Central memory CD4-positive, alpha-beta T cell (primary cell): ENCODE measurements at regions not wholly inside any gene's neighbourhood (a gene's known extent, or its start where the extent isn't known, plus 50 kb on each side); places are given as distances from the start of the nearest gene placed in this dataset.
"Not testable (repeated sequence)": the region's sequence is repeated elsewhere in the genome, so short reads cannot be mapped to it uniquely, and the experiment has no call there.

Experiments used
- DNase-seq: peaks from one replicate; pipeline ENCODE4 v3.0.0; 2022

DNA sequence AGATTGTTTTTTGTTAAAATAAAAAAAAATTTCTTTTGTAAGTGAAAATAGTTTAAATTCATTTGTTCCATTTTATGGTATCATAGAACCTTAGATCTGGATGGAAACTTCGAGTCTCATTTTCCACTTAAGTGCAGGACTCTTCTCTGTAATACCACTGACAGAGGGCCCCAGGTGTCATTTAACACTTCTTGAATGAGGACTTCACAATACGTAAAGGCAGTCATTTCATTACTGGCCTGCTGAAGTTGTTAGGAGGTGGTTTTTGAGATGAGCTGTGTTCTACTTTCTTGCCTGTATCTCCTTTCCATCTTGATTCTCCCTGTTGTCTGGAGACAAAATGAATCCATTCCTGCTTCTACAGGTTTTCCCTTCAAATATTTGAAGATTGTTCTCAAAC is 455.3 kb downstream of the DMRT2 start:
- no peak for DNase-seq

DNA sequence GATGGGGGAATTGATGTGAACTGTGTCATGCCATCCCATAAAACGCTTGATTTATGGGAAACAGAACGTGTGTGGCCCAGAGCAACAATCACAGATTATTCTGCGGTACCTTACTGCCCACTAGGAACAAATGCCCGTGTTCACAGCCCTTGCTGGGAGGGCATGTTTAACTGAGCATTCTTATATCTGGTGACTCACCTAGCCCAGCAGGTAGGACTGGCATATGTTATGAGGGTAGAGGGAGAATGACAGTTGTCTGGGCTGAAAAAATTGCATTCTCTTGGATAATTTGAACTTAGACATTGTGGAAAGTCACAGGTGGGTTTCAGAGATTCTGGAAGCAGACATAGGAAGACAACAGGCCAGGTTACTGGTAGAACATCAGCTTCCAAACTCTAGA is 460.6 kb downstream of the DMRT2 start:
- DNase-seq, result no peak

DNA sequence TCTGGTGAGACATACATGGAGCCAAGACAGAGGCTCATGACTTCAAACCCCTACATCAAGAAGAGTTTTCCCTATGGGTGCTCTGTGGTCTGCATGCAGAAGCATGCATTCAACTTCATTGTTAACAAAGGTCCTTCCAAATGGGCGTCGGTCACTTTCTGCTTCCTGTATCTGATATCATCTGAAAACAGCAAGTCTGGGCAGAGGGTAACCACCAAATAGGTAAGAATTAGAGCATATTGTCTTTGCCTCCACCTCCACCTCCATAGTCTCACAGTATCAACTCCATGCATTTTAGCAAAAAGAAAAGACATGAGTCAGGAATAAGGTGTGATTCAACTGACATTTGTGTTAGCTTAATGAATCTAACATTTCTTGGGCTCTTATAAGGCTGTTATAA is 462.9 kb downstream of the DMRT2 start:
- DNase-seq, result no peak

DNA sequence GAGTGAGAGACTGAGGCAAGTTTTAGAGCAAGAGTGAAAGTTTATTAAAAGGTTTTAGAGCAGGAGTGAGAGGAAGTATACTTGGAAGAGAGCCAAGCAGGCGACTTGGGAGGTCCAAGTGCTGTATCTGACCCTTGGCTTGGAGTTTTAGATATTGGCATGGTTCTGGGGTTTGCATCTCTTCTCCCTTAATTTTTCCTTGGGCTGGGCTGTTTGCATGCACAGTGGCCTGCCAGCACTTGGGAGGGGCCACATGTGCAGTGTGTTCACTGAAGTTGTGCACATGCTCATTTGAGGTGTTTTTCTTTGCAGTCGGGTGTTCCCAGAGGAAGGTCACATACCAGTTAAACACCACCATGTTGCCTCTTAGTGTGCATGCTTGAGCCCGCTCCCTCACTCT is 464.1 kb downstream of the DMRT2 start:
- DNase-seq, result no peak

DNA sequence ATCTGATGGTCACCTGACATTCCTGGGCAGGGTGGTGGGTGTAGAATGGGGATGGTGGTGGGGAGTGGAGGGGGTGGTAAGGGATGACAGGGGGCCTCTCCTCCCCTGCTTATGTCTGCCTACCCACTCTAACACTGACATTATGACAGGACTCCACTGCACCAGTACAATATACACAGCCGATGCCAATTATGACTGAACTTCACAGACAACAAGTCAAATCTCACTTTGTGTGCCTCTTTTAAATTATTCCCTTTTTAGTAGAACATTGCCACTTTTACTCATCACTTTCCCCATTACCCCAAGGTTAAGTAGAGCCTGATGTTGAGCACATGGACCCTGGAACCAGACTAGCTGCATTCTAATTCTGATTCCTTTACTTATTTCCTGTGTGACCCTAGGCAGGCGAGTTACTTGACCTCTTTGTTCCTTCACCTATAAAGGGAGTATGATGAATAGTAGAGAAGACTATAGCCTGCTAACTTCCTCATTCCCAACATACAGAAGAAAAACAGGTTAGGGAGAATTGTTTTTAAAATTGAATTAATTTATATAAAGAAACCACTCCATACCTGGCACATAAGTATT is 464.7 kb downstream of the DMRT2 start:
- no peak for DNase-seq

DNA sequence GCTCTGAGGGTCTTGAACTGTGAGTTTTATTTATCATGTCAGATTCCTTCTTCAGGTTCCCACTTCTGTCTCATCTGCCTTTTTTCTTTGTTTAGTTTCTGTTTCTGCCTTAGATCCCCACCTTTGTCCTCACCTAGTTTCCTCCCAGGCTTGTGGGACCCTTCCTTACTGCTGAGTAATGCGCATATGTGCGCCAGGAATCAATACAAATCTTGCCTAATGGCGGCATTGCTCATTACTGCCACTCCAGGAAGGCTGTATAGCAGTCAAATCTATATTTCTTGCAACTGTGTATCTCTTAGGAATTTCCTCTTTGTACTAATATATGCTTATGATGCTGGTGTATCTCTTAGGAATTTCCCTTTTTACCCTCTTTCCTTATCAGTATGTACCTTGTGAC is 465.4 kb downstream of the DMRT2 start:
- no peak for DNase-seq

DNA sequence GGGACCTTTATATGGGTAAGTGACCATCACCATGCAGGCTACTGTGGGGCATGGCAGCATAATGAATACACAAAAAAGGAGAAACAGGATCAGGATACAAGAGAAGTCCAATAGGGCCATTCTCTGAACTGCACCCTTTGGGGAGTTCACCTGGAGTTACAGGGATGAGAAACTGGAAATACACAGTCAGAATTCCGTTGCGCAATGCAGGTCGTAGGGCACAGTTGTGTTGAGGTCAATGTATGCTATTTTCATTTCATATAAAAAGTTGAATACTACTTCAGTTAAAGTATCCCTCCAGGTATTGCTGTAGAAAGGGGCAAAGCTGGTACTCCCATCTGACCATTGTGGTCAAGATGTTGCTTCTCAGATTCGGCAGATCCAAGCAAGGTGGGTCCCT is 471.4 kb downstream of the DMRT2 start:
- no peak for DNase-seq

DNA sequence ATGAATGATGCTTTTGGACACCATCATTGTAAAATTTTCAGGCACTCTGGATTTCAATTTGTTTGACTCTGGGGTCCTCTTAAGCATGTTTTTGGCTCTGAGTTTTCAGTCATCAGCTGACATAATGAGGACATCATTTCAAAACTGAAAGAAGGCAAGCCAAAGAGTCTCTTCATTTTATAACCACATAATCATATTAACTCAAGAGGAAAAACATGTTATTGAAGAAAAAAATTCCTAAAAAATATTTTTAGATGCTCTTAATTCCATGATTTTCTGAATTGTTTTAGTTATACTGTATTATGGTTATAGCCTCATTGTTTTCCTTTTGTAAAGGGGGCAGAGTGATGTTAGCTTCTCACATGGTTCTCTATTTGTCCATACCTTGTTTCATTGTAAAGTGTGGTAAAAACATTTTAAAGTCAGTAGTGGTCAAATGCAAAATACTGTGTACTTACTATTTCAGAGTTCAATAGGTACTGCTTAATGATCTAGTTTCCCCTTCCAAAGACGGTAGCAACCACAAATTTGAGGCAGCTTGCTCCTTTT is 472.1 kb downstream of the DMRT2 start:
- no peak for DNase-seq

DNA sequence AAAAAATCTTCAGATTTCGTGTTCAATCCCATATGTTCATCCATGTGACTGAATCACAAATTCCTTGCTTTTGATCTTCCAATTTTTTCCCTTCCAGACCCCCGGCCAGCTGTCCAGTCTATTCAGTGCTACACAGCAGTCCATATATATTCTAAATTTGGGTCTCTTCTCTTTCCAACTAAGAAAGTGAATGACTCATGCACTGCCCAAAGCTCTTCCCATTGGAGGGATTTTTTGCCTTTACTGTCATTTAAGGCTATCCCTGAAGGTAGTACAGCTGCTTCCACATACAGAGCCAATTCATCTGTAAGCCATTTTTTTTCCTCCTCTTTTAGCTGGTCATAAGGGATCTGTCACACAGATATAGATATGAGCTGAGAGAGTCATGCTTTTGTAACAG is 478.3 kb downstream of the DMRT2 start:
- no peak for DNase-seq

DNA sequence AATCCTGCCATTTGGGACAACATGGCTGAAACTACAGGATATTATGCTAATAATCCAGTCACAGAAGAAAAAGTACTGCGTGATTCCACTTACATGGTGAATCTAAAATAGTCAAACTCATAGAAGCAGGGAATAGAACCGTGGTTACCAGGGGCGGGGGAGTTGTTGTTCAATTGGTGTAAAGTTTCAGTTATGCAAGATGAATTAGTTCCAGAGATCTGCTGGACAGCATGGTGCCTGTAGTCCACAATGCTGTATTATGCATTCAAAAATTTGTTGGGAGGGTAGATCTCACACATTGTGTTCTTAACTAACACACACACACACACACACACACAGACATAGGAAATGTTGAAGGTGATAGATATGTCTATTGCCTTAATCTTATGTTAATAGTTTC is 480.5 kb downstream of the DMRT2 start:
- no peak for DNase-seq

DNA sequence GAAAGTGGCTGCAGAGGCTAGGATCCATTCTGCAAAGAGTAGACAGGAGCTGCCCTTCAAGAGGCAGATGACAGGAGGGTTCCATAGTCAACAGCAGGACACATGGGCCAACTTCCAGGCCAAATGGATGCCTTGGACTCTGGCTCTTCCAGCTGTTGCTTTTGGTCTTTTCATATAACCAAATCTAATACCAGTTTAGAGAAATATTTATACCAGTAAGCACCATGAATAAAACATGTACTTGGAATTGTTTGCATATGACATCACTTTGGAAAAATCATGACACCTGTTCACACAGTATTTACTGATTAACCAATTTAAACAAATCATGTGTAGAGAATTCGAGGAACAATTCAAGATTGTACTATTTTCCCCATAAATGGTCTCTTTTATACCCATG is 481.3 kb downstream of the DMRT2 start:
- DNase-seq, result no peak

DNA sequence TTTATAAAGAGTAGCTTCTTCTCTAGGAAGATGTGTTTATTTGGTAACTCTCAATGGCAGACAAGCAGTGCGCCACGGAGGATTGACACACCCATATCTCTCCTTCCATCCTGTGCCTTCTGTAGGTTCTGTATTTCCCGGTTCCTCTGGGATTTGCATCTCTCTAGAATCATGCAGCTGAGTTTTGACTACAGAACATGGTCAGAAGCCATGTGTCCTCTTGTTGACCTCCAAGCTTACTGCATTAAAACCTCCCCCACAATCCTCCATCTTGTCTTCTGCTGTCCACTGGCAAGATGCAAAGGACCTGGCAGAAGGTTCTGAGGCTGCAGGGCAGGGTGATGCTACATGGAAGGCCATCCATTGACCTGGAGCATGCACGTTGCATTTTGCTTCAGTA is 482.0 kb downstream of the DMRT2 start:
- no peak for DNase-seq

DNA sequence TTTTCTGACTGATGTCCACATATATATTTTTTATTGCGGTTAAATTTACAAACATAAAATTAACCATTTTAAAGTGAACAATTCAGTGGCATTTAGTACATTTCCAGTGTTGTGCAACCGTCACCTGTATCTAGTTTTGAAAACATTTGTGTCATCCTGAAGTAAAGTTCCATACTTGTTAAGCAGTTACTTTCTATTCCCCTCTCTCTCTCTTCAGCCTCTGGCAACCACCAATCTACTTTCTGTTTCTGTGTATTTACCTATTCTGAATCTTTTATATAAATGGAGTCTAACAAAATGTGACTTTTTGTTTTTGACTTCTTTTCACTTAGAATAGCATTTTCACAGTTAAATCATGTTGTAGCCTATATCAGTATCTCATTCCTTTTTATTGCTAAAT is 480.1 kb upstream of the SMARCA2 start:
- no peak for DNase-seq

DNA sequence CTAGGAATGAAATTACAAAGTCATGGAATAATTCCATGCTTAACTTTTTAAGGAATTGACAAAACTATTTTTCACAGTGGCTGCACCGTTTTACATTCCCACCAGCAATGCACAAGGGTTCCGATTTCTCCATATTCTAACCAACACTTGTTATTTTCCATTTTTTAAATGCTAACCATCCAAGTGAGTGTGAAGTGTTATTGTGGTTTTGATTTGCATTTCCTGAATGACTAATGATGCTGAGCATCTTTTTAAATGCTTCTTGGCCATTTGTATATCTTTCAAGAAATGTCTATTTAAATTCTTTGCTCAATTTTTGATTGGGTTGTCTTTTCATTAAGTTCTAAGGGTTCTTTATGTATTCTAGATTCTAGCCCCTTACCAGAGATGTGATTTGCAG is 479.5 kb upstream of the SMARCA2 start:
- no peak for DNase-seq

DNA sequence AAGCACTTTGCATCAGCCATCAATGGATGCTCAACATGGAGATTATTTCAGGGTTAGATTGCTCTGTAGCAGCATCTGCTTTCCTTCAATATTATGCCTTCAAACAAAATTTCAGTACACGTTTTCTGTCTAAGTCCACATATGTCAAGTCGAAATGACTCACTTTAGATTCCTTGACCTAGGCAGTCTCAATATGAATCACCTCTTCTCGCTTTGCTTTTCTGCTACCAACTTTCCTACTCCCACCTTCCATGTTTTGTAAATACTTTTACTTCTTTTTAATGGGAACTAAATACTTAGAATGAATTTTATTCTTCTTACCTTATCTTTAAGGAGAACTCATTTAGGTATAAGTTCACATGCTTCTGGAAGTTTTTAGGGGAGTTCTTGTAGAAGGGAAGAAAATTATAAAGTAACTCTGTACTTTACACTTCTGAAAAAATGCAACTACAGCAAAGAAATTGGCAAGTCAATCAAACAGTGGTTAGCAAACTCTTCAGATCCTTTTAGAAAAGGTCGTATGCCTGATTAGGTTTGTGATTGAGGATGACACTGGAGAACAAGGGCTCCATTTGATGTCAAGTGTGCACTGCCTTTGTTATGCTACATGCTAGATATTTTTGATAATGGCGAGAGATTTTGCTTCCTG is 478.5 kb upstream of the SMARCA2 start:
- DNase-seq, result no peak

DNA sequence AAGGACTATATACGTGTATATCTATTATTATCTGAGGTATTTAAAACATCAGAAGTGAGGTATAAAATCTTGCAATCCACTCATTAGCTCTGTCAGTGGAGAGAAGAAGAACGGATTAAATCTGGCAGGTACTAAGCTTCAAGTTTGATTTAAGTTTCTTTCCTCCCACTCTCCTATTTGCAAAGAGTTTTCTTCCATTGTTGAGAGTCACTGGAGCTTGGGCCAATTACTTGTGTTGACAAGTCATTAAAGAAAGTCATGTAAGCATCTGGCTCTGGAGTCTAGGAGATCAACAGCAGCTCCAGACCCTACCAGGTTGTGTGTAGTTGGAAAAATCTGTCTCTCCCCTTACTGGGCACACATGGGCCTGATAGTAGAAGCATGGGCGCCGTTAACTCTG is 476.8 kb upstream of the SMARCA2 start:
- DNase-seq, result no peak

DNA sequence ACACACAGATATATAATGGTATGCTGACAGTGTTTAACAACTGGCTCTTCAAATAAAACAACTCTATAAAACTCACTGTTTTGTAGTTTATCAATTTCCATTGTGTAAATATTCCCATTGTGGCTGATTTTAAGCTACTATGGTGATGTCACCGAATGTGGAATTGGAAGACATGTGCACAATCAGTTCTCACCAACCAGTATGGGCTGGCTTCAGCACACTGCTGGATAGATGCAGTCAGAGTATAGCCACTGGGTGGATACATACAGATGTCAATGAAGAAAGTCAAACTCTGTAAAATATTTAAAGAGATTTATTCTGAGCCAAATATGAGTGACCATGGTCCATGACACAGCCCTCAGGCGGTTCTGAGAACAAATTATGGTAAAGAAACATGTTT is 475.9 kb upstream of the SMARCA2 start:
- no peak for DNase-seq

DNA sequence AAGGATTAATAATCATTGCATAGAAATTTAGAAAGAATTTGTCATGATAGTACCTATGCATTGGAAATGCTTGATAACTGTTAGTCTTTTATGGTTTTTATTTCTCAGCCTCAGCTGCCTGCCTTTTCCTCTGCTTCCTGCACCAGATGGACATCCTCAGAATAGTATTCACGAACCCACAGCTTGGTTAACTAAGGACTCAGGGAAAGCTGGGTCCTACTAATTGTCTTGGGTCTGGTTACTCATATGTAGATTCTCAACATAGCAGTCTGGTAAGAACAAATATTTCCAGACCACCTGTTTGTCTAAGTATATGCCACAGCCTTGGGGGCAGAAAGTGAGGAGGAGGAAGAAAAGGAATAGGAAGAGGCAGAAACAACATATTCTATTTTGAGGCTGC is 464.5 kb upstream of the SMARCA2 start:
- DNase-seq, result no peak

DNA sequence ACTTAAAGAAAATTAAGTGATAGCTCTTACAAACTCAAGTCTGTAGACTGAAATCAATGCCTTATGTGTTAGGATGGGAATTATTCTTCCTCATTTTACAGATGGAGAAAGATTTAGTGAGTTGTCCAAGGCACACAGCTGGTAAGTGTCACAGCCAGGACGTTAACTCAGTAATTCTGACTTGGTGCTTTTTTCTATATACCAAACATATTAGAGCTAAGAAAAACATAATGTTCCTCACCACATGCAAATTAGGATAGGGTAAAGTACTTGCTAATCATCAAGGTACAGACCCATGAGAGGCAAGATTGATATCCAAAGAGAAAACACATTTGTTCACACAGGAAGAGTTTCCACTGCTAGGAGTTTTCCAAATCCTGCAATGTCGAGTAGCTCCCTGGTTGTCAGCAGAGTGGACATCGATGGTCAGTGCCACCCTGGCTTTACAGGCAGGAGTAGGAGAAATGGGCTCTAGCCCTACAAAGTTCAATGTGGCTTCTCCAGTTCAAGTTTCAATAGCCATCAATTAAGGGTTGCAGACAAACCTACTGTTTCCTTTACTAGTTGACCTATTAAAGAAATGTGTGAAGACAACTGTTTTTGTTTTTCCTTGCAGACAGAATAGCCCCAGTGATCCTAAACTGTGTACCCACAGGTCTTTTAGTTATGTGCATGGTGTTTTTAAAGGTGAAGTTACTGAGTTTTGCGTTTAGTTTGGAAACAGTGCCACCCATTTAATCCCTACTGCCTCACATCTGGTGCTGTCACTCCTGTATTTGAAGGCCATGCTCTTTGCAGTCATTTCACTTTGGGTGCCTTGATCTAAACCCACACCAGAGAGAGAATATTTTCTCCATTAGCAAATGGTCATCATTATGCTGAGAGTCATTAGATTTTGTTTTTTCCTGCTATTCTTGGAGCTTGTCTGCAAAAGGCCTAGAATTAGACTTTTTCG is 460.8 kb upstream of the SMARCA2 start:
- no peak for DNase-seq

DNA sequence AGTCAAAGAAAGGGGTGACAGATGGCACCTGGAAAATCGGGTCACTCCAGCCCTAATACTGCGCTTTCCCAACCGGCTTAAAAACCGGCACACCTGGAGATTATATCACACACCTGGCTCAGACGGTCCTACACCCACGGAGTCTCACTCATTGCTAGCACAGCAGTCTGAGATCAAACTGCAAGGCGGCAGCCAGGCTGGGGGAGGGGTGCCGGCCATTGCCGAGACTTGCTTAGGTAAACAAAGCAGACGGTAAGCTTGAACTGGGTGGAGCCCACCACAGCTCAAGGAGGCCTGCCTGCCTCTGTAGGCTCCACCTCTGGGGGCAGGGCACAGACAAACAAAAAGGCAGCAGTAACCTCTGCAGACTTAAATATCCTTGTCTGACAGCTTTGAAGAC is 456.5 kb upstream of the SMARCA2 start:
- not testable (repeated sequence) for DNase-seq

DNA sequence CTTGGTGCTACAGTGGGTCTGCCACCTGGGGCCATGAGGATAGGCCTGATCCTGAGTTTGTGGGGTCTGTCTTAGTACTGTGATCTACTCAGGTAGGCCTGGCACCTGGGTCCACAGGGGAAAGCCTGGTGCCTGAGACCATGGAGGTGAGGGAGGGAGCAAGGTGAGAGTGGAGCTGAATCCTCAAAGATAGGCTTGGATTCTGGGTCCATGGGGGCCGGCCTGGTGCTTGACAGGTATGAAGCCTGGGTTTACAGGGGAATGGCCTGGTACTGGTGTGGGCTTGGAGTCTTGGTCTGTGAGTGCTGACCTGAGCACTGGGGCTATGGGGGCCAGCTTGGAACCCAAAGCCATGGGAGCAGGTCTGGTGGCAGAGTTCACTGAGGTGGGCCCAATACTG is 439.2 kb upstream of the SMARCA2 start:
- no peak for DNase-seq

DNA sequence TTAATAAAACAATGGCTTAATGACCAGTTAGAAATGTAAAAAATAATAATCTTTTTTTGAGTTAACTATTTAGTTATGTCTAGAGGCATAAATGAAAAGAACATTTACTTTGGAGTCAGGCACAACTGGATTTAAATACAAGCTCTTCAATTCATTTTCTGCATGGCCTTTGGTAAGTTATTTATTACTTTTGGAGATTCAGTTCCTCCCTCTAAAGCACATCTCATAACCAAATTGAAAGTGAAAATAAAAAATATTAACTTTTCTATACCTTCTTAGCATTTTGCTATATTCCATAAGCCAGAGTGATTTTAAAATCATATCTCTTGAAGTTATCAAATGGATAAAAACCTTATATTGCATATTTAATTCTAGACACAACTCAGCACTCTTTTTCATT is 434.9 kb upstream of the SMARCA2 start:
- no peak for DNase-seq

DNA sequence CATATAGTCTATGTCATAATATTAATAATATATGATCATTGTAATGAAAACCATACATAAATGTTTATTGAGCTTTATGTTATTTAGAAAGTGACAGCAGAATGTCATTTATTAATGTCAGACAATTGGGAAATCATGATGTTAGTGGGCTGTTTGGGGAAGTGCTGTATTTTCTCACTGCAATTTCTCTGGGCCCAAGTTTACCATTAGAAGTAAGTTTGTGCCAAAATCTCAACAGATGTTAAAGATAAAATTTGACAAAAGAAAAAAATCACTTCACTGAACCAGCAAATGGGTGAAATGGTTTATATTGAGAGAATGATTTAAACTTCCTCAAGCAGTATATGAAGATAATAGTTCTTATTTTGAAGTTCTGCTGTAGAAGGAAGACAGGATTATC is 433.2 kb upstream of the SMARCA2 start:
- DNase-seq, result no peak

DNA sequence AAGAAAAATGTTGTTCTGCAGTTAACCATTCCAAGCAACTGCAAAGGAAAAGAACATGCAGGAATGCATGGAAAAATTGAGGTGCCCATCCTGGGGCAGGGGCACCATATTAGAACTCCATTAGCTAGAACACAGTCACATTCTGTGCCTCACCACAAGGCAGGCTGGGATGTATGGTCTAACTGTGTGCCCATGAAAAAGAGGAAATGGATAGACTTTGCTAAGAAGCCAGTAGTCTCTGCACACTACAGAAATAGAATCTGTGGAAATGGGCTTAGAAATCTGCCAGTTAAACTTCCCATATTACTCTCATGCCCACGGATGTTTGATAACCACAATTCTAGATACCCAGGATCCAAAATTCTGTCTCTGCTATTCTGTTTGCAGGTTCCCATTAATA is 423.8 kb upstream of the SMARCA2 start:
- DNase-seq, result no peak
